HG02943 (cell line): ENCODE measurements at regions not wholly inside any gene's neighbourhood (a gene's known extent, or its start where the extent isn't known, plus 50 kb on each side); places are given as distances from the start of the nearest gene placed in this dataset.
"Not testable (repeated sequence)": the region's sequence is repeated elsewhere in the genome, so short reads cannot be mapped to it uniquely, and the experiment has no call there.

ENCODE experiments used
- ATAC-seq: cut with Tn5 transposase; IDR thresholded peaks from one replicate; pipeline ENCODE4 v1.9.1; 2021; ENCODE audit warnings: mild to moderate bottlenecking, low read depth, moderate library complexity; ENCODE audit not compliant: unreplicated experiment

DNA sequence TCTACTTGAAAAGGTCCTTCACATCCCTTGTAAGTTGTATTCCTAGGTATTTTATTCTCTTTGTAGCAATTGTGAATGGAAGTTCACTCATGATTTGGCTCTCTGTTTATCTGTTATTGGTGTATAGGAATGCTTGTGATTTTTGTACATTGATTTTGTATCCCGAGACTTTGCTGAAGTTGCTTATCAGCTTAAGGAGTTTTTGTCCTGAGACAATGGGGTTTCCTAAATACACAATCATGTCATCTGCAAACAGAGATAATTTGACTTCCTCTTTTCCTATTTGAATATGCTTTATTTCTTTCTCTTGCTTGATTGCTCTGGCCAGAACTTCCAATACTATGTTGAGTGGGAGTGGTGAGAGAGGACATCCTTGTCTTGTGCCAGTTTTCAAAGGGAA, 69.8 kb upstream of the MYRIP start:
- ATAC-seq = not testable (repeated sequence)

DNA sequence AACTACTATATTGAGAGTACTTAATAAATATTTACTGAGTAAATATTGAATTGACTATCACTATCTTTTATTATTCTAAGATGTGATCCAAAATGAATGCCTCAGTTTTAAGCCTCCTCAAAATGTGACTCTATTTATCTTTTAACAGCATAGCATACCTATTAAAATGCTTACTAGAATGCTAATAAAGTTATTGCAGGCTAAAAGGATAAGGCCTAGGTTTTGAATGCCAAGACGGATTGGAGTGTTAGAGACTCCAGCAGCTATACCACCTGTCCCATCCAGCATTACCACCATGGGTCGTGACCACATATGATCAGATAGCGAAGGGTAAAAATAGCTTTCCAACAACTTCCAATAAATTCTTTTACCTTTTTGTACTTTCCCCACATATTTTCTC, 64.7 kb upstream of the MYRIP start:
- no peak for ATAC-seq

DNA sequence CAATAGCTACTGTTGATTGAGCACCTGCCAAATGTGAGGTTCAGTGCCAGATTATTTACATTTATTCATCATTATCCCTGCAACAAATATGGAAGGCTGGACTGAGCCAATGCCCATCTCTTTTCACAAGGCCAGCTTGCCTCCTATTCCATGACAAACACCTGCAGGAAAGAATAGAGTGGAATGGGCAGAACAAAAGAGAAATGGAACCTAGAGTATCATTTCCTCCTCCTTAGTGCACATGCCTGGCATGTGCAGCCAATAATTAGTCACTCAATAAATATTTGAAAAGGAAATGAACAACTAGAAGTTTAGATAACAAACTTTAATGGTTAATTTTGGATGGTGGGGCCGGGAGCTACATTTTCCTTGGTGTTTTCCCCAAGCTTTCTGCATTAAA, 61.4 kb upstream of the MYRIP start:
- ATAC-seq = no peak

DNA sequence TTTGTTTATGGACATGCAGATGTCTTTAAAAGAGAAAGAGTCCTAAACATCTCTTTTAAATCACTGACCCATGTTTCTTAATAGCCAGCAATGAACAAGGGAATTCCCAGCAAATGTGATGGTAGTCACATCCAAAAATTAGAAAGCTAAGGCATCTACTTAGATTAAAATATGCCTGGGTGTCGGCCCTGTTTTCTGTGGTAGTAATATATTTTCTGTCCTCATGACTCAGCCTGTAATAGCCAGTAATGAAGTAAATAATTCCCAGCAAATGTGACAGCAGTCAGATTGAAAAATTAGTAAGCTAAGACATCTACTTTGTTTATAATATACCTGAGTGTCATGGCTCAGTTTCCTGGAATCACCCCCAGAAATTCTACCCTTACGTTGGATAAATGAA, 60.6 kb upstream of the MYRIP start:
- no peak for ATAC-seq

DNA sequence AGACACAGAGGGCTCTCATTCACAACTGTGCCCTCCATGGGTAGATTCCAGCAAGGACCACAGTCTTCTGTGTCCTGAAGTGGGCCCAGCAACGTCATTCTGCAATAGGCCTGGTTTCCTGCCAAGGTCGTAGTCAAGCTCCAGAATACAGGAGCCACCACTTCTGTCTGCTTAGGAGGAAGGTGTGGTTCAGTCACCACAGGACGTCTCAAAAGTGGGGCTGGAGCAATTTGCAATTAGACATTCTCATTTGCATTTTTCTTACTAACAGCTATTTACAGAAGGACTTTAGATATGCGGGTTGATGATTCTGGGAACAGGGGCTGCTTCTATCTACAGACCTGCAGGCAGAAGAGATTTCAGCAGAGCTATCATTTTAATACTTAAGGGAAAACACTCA, 58.7 kb upstream of the MYRIP start:
- ATAC-seq = peak; percentile 51

DNA sequence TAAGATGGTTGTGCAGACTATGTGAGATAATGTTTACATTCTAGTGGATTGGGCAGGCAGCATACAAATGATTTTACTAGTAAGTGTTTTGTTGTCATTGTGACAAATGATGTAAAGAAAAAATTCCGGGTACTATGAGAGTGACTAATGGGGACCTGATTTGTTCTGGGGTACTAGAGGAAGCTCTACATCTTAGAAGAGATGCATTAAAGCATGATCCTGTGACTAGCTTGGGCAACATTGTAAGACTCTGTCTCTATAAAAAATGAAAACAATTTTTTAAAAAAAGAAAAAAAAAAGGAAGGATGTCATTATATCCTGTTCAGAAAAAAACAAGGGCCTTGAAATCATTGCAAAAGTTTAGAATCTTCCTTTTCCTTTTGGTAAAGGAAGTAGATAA, 58.1 kb upstream of the MYRIP start:
- ATAC-seq = no peak

DNA sequence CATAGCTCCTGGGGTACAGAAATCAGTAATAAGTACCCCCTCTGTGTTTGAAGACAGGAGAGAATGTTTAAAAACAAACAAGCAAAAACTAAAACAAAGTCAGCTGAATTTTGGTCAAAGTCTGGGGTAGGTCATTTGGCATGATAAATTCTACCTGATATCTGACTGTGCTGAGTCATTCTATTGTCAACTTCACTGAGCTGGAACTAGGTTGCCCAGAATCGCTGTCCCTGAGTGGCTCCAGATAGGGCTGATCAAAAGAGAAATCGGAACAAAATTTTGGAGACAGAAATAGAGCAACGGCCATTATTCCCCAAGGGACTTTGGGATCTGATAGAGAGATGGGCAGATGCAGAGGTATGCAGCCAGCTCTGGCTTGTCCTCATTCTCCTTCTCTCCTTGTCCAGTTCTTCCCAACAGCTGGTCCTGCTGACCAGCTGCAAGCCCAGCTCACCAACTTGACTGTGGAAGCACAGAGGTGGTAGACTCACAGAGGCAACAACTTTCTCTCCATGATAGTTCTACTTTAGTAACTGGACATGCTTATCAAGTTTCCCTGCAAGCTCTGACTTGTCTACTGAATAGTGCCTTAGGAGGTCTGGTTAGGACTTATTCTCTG, 57.3 kb upstream of the MYRIP start:
- no peak for ATAC-seq

DNA sequence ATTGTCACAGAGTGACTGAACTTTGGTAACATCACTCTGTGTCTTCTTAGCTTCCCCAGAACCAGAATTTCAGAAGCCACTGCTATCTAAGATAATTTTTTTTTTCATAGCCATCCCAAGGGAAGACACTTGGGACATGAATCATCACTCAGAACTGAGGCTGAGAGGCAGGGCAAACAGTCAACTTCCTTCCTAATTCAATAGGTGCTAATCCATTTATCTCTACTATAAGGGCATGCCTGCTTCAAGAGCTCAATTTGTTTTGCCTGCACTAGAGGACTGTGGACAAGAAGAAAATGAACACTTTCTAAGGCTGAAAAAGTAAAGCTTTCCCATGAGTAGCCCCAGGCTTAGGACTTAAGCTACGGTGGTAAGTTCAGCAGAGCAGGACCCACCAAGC, 56.7 kb upstream of the MYRIP start:
- ATAC-seq = no peak

DNA sequence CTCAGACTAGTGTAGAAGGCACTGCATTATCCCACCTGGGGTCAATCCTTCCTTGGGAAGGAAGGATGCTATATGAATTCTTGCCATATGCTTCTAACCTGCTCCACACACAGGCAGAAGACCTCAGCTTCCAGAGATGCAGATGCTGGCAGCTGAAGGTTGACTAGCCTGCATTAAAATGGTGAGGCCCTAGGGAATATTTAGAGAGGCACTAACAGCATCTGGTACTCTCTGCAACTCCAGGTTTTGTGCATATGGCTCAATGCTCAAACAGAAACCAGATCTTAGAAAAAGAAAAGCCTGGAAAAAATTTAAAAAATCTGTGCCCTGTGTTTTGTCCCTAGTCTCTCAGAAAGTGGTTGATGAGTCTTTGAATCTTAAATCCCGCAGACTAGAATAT, 56.0 kb upstream of the MYRIP start:
- ATAC-seq = no peak

DNA sequence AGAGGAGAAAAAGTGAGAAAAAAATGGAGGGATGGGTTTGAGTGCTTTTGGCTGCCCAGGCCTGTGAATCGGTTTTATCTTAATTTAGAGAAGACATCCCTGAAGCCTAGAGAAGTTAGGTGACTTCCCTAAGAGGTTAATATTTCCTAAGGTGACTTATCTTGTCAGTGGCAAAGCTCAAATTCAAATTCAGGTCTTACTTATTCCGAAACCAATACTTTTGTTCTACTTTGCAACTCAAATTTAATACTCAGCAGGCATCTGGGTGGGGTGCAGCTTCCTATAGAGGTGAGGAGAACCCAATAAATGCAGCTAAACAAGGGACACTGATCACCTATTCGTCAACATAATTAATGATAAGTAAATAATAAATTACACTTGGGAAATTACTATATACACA, 54.9 kb upstream of the MYRIP start:
- peak; percentile 53 for ATAC-seq

DNA sequence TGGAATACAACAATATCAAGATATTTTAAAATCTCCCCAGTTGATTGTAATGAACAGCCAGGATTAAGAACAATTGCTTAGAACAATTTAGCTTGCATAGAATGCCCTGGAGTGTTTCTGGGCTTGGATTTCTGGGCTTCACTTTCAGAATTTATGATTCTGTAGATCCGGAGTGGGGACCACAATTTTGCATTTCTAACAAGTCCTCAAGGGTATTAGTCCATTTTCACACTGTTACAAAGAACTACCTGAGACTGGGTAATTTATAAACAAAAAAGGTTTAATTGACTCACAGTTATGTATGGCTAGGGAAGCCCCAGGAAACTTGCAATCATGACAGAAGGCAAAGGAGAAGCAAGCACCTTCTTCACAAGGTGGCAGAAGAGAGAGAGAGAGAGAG, 54.3 kb upstream of the MYRIP start:
- ATAC-seq = no peak

DNA sequence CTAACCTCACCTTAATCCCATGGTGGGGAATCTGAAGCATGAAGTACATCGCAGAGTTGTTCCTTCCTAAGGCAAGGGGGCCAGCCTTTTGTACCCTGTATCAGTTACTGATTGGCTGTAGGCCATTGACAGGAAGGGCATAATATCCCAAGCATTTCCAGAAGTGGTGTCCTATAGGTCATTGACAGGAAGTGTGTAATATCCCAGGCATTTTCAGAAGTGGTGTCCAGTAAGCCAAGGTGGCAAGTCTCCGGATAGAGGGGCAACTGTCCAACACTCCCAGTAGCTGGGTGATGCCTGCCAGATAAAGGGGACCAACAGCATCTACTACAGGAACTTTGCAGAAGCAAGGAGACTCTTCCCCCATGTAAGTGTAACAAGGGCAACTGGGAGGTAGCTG, 52.1 kb upstream of the MYRIP start:
- no peak for ATAC-seq
